Lung (tissue), 11 donors: ENCODE measurements at regions not wholly inside any gene's neighbourhood (a gene's known extent, or its start where the extent isn't known, plus 50 kb on each side); places are given as distances from the start of the nearest gene placed in this dataset.
"Not testable (repeated sequence)": the region's sequence is repeated elsewhere in the genome, so short reads cannot be mapped to it uniquely, and the experiment has no call there.

Source experiments
- ATAC-seq: fragments of 200-7000 bp; cut with Tn5 transposase; one replicate; pipeline ENCODE4 v1.9.1; 2020; ENCODE audit warnings: moderate number of reproducible peaks; ENCODE audit not compliant: insufficient read depth, low FRiP score
- DNase-seq, 3 donors: peaks; one replicate each; pipeline ENCODE4 v3.0.0-alpha.2; 2013 to 2017
- H3K27ac ChIP-seq, 2 donors: one replicate each; pipeline ENCODE4 v1.5.1; 2013; ENCODE audit warnings: mild to moderate bottlenecking in 2 of 2, moderate library complexity in 2 of 2, control low read depth in 1 of 2, inconsistent platforms in 1 of 2, low read depth in 1 of 2, low read length in 1 of 2
- H3K27me3 ChIP-seq, 3 donors: one replicate each; pipeline ENCODE4 v1.5.1; 2013; ENCODE audit warnings: low read length in 2 of 3; ENCODE audit not compliant: control insufficient read depth in 3 of 3, insufficient read depth in 3 of 3
- H3K36me3 ChIP-seq, 4 donors: one replicate each; pipeline ENCODE4 v1.5.1; 2013; ENCODE audit warnings: low read length in 4 of 4, mild to moderate bottlenecking in 1 of 4, moderate library complexity in 1 of 4; ENCODE audit not compliant: control insufficient read depth in 4 of 4, insufficient read depth in 4 of 4
- H3K4me1 ChIP-seq, 5 donors: one replicate each; pipeline ENCODE4 v1.5.1; 2013; ENCODE audit warnings: low read length in 5 of 5, mild to moderate bottlenecking in 2 of 5, moderate library complexity in 1 of 5; ENCODE audit not compliant: control insufficient read depth in 5 of 5, insufficient read depth in 5 of 5
- H3K4me3 ChIP-seq: one replicate; pipeline ENCODE4 v1.5.1; 2013; ENCODE audit warnings: mild to moderate bottlenecking, control low read depth, moderate library complexity
- H3K9ac ChIP-seq, 2 donors: one replicate each; pipeline ENCODE4 v1.5.1; 2013; ENCODE audit warnings: low read length in 2 of 2, control low read depth in 1 of 2; ENCODE audit not compliant: insufficient read depth in 1 of 2
- H3K9me3 ChIP-seq, 4 donors: one replicate each; pipeline ENCODE4 v1.5.1; 2013; ENCODE audit warnings: low read length in 3 of 4, mild to moderate bottlenecking in 1 of 4, moderate library complexity in 1 of 4; ENCODE audit not compliant: control insufficient read depth in 4 of 4, insufficient read depth in 3 of 4
- CTCF ChIP-seq: IDR thresholded peaks from 2 replicates; pipeline ENCODE4 v1.5.1; 2012; ENCODE audit warnings: mild to moderate bottlenecking; ENCODE audit errors: control extremely low read depth, extremely low read depth
- WGBS, 2 donors: extraction: QIAGEN DNeasy Blood & Tissue Kit; methylation state at CpG; one replicate each; pipeline ENCODE4 v1.1.7; 2013; 5-methylcytosine and 5-hydroxymethylcytosine counted together
- donor health status: control.
- donor health status: control.
- donor health status: Bipolar disorder and iron deficiency.
- donor health status: healthy.
- donor health status: DM: yes; HTN: yes; CAD: no.

- no peak overlapping the region for H3K9ac ChIP-seq
- peaks cover 0 to 3% (median 0%) of the 10 kb centered on the region in 4 donors for H3K9me3 ChIP-seq
- WGBS, 2 donors, result 59 to 82% methylated on average over 9 of the region's 9 CpGs
- H3K4me1 ChIP-seq, result peaks cover 0 to 39% (median 17%) of the 10 kb centered on the region in 5 donors
- no peak for TF ChIP-seq CTCF
- peak; percentile 48 to 84 (median 80) for DNase-seq
- no peaks in the 10 kb centered on the region for H3K36me3 ChIP-seq
- H3K4me3 ChIP-seq, result no peak overlapping the region
- H3K27me3 ChIP-seq, result no peaks in the 10 kb centered on the region
- H3K27ac ChIP-seq, result no peak overlapping the region
- no peak for ATAC-seq
Observed at GRCh38 chr3:194189243-194189791, 53.4 kb downstream of the HES1 start.

- not testable (repeated sequence) for ATAC-seq, H3K4me3 ChIP-seq, H3K9me3 ChIP-seq, H3K9ac ChIP-seq, H3K36me3 ChIP-seq, H3K27ac ChIP-seq, DNase-seq, H3K27me3 ChIP-seq
- 46 to 84% methylated on average over 2 of the region's 2 CpGs for WGBS, 2 donors
- H3K4me1 ChIP-seq, result peaks cover 0 to 33% (median 12%) of the 10 kb centered on the region in 5 donors
Observed at GRCh38 chr3:194191850-194192249, 55.9 kb downstream of the HES1 start.

DNA sequence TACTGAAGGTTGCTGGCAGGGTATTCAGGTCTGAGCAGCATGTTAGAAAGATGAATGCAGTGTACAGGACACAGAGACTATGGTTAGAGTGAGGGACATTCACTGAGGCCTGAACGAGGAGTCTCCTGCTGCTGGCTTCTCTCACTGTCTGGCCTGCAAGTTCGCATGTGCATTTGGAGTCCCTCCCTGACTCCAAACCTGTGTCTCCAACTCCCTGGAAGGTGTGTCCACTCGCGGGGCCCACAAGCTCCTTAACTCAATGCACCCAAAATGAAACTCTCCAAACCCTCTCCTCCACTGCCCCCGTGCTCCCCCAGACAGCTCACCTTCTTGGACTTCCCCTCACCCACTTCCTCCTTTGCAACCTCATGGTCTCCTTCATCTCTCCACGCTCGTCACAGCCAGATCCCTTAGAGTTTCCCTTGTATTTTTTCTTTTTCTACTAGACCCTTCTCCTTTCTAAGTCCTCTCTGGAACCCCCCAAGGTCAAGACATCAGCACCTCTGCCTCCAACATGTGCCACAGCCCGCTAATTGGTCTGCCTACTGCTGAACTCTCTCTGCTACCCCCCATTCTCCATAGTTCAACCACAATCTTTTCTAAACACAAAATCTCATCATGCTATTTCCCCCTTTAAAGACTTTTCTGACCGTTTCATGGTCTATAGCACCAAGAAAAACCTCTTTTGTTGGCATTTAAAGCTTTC, 58.3 kb downstream of the HES1 start:
- H3K36me3 ChIP-seq, result no peaks in the 10 kb centered on the region
- WGBS, 2 donors, result 56 to 67% methylated on average over 9 of the region's 9 CpGs
- no peak for ATAC-seq
- H3K4me1 ChIP-seq, result peaks cover 0 to 14% (median 10%) of the 10 kb centered on the region in 5 donors
- no peak for TF ChIP-seq CTCF
- H3K27ac ChIP-seq, result no peak overlapping the region
- H3K9ac ChIP-seq, result no peak overlapping the region
- no peak overlapping the region for H3K4me3 ChIP-seq
- DNase-seq, result no peak
- peaks cover 0 to 3% (median 0%) of the 10 kb centered on the region in 4 donors for H3K9me3 ChIP-seq
- H3K27me3 ChIP-seq, result no peaks in the 10 kb centered on the region

- Histone ChIP-seq H3K27ac (no peak overlapping the region), H3K27me3 (no peaks in the 10 kb centered on the region), H3K9ac (no peak overlapping the region), H3K9me3 (peaks cover 0 to 3% (median 0%) of the 10 kb centered on the region in 4 donors), H3K4me1 (peaks cover 0 to 11% (median 5%) of the 10 kb centered on the region in 5 donors), H3K36me3 (no peaks in the 10 kb centered on the region), H3K4me3 (no peak overlapping the region)
- WGBS, 2 donors, result 74 to 90% methylated on average over 1 of the region's 1 CpG
- ATAC-seq, result no peak
- DNase-seq, result peak in 1 of 3 donors; percentile 32
- TF ChIP-seq CTCF, result no peak
Observed at GRCh38 chr3:194194757-194195085, 58.8 kb downstream of the HES1 start.
